ENCODE measurements at regions not wholly inside any gene's neighbourhood (a gene's known extent, or its start where the extent isn't known, plus 50 kb on each side); places are given as distances from the start of the nearest gene placed in this dataset.
"Not testable (repeated sequence)": the region's sequence is repeated elsewhere in the genome, so short reads cannot be mapped to it uniquely, and the experiment has no call there.

DNA sequence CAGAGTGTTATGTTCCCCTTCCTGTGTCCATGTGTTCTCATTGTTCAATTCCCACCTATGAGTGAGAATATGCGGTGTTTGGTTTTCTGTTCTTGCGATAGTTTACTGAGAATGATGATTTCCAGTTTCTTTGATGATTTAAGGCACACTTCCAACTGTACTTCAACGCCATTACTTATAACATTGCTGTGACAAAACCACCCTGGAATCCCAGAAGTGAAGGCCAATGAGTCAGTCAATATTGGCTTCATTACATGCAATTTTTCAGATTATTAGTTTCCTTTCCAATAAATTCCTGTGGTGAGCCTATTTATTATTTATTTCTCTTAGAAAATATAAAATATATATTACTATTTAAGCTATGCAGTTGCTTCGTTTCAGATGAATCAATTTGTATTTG is 153.5 kb upstream of the LRP1B start:
- not testable (repeated sequence) for TF ChIP-seq SUZ12 (IDR thresholded peaks at IDR 0.05); FOXA1 (IDR thresholded peaks at IDR 0.05); ARNT (IDR thresholded peaks at IDR 0.05); SP1 (IDR thresholded peaks at IDR 0.05); ZNF384 (IDR thresholded peaks at IDR 0.05); FOXM1 (IDR thresholded peaks at IDR 0.05; ENCODE audit: borderline replicate concordance); BHLHE40 (IDR thresholded peaks at IDR 0.05; ENCODE audit: borderline replicate concordance); TARDBP (IDR thresholded peaks at IDR 0.05); L3MBTL2 (conservative IDR thresholded peaks at IDR 0.05); NFRKB (IDR thresholded peaks at IDR 0.05); ELF4 (IDR thresholded peaks at IDR 0.05)
- TF ChIP-seq, protein P1, sequence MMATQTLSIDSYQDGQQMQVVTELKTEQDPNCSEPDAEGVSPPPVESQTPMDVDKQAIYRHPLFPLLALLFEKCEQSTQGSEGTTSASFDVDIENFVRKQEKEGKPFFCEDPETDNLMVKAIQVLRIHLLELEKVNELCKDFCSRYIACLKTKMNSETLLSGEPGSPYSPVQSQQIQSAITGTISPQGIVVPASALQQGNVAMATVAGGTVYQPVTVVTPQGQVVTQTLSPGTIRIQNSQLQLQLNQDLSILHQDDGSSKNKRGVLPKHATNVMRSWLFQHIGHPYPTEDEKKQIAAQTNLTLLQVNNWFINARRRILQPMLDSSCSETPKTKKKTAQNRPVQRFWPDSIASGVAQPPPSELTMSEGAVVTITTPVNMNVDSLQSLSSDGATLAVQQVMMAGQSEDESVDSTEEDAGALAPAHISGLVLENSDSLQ (IDR thresholded peaks at IDR 0.05) = not testable (repeated sequence)
